GM21390 (cell line): ENCODE measurements at regions not wholly inside any gene's neighbourhood (a gene's known extent, or its start where the extent isn't known, plus 50 kb on each side); places are given as distances from the start of the nearest gene placed in this dataset.
A peak's percentile ranks its signal among the peaks of the same experiment; 100 is the strongest.
"Not testable (repeated sequence)": the region's sequence is repeated elsewhere in the genome, so short reads cannot be mapped to it uniquely, and the experiment has no call there.

Source experiments
- ATAC-seq: cut with Tn5 transposase; IDR thresholded peaks from one replicate; pipeline ENCODE4 v1.9.1; 2021; ENCODE audit not compliant: unreplicated experiment

DNA sequence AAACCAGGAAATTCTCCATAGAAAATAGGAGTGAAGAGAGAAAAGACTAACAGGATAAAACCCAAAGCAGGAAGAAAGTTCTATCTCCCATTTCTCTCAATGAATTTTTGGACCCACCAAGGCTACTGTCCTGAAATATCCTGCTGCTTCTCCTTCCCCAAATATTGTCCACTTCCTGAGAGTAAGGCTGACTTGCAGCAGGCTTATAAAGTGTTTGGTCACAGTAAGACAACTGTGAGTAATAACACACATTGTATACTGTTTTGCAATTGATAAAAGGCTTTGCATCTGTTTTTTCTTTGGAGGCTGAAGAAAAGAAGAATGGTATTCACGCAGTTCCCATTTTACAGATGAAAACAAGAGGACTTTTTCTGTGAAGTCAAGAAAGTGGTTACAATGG is 52.8 kb downstream of the FOXD4L6 start:
- not testable (repeated sequence) for ATAC-seq

DNA sequence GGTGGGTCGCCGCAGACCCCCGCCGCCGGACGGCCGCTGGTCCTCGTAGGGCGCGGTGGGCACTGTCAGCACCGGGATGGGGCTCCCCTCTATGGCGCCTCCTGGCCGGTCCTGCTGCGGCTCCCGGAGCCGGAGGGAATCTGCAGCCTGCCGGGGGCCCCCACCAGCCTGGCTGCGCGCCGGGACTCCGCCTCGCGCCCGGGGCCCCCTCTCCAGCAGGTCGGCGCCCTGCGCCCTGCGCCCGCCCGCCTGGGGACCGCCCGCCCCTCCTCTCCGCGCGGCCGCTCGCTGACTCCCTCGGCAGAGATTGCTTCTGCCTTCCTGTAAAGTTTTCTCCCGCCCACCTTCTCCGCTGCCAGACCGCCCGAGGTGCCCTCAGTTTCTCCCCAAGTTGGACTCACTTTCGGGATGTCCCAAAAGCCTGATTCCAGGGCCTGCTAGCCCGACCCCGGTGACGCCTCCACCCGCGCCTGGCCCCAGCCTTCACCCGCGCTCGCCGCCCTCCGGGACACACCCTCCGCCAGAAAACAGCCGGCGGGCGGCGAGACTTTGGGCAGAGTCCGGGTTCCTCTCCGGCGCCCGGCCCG is 54.0 kb downstream of the FOXD4L6 start:
- peak; percentile 72 for ATAC-seq

DNA sequence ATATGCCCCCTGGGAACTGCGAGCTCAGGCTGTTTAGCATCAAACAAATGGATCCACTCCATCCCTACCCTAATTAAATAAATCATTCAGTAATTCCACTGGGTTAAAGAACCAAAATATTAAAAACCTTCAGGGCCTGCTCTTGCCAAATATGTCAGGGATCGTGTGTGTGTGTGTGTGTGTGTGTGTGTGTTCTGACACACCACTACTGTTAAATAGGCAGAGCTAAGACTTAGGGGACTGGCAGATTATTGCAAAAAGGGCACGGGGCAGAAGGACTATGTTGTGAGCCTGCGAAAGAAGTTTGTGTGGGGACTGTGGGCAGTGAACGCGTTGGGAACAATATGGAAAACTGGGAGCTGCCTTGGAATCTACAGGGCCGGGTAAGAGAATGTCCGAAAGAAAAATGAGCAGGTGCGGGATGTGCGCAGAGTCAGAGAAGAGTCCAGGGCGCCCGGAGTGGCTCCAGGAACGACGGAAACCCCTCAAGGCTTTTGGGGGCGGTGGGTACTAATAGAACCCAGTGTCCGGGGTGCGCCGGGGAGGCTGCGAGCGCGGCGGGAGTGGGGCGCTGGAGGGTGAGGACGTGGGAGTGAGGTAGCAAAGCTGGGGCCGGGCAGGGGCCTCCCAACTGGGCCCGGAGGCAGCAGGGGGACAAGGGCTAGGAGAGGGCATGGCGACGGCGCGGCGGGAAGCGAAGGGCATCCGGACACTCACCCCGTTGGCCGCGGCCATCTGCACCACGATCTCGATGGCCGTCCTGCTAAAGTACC is 54.8 kb downstream of the FOXD4L6 start:
- not testable (repeated sequence) for ATAC-seq

DNA sequence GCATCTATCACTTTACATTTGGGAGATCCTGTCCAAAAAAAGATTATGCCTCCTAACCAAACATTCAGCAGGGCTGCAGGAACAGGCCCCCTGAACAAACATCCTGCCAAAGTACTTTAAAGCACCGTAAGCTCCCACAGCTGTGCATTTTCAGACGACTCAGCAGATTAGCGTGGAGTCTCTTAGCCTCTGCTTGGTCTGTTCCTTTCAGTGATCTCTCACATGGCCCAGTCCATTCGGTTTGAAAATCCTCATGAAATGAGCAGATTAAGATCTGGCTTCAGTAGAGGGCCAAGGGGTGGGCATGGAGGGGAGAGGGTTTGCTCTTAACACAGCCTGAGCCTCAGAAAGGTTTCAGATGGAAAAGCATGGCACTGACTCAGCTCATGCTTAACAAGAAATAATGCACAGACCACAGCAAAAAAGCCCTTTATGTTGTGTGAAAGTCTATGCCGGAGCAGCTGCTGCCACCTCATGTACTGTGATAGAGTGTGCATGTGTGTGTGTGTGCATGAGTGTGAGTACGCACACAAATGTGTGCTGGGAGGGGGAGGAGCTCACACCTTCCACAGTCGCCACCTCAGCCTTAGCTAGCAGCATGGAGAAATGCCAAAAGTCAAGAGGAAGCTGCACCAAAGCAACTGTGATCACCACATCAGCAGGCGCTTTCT is 64.2 kb downstream of the FOXD4L6 start:
- ATAC-seq: peak; percentile 72

DNA sequence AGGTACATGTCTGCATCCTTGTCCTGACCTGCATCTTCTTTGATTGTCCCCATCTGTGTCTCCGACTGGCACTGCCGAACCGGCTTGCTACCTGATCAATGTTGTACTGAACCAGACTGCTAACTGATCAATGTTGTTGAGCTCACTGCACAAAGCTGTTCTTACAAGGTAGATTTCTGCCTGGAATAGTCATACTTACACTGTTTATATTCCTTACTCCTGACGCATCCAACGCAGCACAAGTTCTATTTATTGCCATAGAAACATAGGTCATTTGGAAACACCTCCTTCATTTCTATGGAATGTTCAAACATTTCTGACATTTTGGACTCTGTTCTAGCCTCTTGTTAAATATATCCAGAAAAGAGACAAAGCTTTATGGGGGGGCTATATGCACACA is 65.2 kb downstream of the FOXD4L6 start:
- ATAC-seq: not testable (repeated sequence)

DNA sequence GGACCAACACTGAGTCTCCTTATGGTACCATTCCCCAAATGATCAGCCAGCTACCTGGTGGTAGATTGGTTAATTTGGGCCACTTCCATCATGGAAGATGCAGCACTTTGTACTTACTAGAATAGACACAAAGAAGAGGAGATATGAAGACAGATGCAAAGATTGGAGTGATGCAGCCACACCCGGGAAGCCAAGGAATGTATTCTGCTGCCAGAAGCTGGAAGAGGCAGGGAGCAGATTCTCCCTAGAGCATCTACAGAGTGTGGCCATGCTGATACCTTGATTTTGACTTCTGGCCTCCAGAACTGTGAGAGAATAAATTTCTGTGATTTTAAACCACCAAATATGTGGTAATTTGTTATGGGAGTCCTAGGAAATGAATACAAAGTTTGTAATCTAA is 68.9 kb downstream of the FOXD4L6 start:
- ATAC-seq: not testable (repeated sequence)

DNA sequence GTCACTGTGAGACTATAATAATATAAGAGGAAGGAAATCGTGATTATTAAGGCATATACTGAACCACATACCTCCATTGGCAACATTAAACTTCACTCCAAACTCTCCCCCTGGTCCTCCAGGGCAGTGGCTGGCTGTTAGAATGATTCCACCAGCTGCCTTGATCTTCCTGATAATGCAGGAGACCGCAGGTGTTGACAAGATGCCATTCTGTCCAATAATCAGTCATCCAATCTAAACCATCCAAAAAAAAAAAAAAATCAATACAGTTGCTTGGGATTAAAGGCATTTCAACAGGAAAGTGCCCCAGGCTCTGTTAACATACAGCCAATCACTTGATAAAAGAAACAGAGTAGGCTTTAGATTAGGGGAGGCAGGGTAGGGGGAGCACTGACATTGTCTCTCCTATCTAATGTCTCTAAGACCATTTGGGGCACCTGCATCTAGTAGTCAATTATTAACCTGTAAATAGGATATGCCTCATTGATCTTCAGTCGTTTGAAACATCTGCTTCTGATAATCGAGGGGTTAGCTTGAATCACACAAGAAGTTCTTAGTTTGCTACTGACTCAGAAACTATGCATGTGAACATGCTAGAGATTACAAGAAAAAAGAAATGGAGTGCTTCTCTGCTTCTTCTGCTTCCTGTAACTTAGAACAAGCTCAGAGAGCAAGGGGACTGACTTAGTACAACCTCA is 74.7 kb downstream of the FOXD4L6 start:
- ATAC-seq: peak; percentile 76

DNA sequence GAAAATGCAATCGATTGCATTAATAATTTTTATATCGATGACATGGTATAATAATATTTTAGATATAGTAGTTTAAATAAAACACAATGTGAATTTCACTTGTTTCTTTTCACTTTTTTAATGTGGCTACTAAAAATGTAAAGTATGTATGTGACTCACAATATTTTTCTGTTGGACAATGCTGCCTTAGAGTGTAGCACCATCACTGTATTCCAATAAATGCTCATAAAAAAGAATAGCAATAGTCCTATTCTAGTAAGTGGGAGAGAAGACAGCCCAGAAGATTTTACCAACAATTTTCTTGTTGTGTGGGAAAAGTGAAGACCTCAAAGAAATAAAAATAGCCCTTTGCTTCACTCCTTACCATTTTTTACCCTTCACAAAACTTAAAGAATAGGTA is 79.8 kb downstream of the FOXD4L6 start:
- ATAC-seq: not testable (repeated sequence)

DNA sequence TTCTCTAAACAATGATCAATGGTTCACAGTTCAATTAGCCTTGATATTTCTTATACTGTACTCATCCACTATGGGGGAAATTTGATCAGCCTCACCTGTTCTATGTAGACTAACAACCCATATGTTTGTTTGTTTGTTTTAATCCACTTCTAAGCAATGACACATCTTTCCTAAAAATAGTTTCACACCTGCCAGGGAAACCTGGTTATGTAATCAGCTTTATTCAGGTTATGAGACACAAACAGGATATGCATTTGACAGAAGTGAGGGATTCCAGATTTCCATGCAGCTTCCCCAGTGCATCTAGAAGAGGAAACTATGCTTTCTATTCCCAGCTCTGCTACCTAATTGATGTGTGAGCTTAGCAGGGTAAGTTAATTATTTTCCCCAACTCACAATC is 80.7 kb downstream of the FOXD4L6 start:
- ATAC-seq: not testable (repeated sequence)

DNA sequence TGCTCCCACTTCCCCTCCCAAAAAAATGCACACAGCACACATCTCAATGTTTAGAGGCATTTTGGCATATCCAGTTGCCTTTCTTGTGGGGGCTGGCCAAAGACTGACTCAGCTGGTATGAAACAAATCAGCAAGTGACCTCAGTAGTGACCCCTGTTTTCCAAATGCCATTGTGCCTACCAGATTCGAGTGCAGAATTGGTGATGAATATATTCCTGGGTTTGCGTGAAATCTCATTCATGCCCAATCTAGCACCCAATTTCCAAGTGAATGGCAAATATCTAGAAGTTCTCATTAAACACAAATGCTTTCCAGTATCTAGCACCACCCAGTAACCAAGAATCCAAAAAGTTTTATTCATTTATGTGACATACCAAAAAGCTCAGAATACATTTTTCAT is 83.6 kb downstream of the FOXD4L6 start:
- not testable (repeated sequence) for ATAC-seq

DNA sequence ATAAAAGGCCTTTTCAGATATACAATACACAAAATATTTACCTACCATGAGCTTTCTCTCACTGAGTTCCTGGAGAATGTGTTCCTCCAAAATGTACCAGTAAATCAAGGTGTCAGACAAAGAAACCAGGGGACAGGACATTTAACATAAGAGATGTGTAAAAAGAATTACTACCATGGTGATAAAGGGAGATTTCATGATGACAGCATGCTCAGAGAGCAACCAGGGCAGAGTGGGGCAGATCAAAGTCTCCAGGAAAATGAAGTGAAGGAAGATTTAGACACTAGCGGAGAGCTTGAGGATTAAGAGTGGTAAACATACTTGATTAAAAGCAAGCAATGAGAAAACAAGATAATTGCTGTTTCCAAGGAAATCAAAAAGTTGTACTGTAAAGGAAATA is 85.0 kb downstream of the FOXD4L6 start:
- not testable (repeated sequence) for ATAC-seq

DNA sequence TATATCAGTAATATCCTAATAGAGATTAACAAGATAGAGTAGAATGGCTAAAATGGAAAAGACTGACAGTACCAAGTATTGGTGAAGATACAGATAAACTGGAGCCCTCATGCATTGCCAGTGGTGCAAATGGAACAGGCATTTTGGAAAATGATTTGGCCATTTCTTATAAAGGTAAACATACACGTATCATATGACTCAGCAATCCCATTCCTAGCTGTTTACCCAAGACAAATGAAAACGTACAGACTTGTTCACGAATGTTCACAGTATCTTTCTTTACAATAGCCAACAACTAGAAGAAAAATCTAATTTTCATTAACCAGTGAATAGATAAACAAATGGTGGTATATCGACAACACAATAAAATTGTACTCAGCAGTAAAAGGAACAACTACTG is 86.4 kb downstream of the FOXD4L6 start:
- not testable (repeated sequence) for ATAC-seq

DNA sequence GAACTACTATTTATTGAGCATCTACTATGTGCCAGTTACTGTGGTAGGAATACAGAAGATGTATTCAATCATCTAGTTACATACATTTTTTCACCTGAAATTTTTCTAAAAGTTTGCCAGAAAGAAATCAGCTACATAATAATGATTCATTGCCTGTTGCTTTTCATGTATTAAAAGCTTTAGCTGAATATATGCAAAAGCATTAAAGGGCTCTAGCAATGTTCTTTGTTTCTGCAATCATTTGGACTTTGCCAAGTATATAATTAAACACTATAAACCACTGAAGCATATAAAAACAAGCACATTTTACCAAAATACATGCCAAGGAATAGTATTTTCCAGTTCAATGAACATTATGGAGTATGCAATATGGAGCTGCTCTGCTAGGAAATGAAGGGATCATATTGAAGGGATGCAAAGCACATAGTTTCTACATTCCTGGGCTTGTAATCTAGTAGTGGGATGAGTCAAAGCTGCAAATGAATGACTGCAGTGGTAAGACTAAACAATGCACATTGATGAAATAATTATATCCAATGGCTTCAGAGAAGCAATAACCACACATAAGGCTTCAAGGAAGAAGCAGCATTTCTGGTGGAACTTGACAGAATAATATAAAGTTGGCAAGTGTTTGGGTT is 87.7 kb downstream of the FOXD4L6 start:
- not testable (repeated sequence) for ATAC-seq

DNA sequence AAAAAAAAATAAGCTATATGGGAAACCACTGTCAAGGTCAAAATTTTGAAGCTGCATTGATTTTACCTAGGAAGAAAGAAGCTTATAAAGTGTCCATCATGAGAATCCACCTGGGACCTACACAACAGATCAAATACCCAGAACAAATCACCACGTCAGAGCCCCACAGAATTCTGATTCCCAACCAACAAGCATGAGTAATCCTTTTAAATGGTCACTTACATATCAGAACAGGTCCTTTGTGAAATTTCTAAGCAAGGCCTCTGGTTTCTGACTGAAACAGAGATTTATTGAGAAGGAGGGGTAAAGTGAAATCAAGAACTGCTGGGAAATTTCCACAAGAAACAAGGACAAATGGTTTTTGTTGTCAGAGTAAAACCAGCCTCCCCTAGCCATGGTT is 93.2 kb downstream of the FOXD4L6 start:
- not testable (repeated sequence) for ATAC-seq

DNA sequence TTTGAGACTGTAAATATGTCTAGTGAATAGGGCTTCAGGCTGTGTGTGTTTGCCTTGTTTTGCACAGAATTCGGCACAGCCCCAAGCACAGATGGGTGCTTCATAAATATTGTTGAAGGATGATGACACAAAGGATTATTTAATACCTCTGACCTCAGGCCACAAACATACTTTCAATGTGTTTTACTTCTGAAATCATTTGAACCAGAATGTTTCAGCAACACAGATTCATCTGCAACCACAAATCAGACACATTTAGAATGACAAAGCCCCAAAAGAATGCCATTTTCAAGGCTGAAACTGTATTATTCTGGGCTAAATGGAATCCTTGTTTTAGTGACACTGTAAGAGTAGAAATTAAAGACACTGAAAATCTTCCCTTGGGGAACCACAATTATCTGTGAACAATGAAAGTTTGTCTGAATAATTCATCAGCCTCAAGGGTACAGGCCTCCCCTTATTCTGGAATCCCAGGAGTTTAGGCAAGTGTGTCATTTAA is 93.7 kb downstream of the FOXD4L6 start:
- ATAC-seq: not testable (repeated sequence)

DNA sequence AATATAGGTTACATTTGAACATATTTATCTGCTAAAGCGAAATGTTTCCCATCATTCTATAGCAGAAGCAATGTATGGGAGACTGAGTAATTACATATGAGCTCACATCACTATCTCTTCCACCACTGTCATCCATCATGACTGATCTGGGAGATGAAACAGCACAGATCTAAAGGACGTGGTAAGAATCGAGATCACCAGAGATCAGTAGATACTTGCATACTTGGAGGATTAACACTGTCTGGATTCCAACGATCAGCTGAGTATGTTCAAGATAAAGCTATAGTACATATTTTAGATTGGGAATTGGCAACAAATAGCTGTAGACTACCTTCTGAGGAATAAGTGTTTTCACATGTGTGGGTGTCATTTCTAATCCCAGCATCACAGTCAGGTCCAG is 94.6 kb downstream of the FOXD4L6 start:
- ATAC-seq: not testable (repeated sequence)

DNA sequence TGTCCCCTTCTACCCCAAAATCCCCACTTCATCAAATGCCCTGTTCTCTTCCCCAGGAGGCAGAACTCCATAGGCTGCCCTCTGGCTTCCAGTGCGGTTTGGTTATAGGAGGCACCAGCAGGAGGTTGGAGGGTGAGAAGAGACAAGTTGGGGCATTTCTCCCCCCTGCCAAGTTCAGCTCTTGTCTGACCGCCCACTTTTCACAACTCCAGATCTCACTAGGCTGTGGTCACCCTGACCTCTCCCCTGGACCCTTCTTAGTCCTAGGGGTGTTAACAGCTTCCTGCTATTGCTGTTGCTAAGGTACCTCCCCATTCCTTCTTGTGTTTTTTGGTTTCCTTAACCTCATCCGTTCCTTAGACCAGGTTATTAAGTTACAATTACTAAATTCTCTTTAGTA is 95.1 kb downstream of the FOXD4L6 start:
- ATAC-seq: not testable (repeated sequence)

DNA sequence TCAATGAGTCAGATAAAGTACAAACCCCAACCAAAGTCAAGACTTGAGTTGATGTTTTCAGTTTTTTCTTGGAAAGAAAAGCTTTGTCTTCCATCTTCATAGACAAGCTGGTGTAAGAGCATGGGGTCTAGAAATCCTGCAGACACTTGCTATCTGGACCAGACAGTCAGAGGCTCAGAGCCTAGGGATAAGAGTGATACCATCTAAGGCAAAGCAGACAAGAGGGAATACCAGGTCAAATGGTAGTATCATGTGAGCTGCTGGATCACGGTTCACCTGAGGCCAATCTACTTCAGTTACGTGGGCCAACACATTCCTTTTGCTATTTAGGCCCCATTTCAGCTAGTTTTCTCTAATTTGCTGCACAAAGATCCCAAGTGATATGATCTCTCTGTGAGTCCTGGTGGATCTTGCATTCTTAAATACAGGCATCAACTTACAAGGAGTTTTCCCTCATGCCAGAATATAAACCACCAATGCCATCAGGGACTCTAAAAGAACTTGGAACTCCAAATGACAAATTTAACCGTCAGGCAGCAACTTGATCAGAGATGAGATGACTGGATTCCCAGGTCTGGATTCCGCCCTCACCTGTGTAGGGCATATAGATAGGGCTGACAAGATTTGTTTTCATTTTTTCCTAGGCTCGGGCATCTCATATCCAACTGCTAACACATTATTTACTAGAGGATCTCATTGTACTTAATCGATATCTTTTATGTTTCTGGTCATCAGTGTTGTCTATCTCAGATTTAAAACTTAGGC is 101.4 kb downstream of the FOXD4L6 start:
- not testable (repeated sequence) for ATAC-seq

DNA sequence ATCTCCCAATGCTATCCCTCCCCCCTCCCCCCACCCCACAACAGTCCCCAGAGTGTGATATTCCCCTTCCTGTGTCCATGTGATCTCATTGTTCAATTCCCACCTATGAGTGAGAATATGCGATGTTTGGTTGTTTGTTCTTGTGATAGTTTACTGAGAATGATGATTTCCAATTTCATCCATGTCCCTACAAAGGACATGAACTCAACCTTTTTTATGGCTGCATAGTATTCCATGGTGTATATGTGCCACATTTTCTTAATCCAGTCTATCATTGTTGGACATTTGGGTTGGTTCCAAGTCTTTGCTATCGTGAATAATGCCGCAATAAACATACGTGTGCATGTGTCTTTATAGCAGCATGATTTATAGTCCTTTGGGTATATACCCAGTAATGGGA is 106.1 kb downstream of the FOXD4L6 start:
- not testable (repeated sequence) for ATAC-seq
